ENCODE measurements at regions not wholly inside any gene's neighbourhood (a gene's known extent, or its start where the extent isn't known, plus 50 kb on each side); places are given as distances from the start of the nearest gene placed in this dataset.

- TF ChIP-seq CTCF (IDR thresholded peaks at IDR 0.05), result no peak
- TF ChIP-seq EP300 (IDR thresholded peaks at IDR 0.05), result no peak
- no peak for TF ChIP-seq POLR2A (IDR thresholded peaks at IDR 0.05)
Measured at GRCh38 chr3:144162042-144162441, 190.4 kb downstream of the DIPK2A start.

All from tibial nerve (tissue), 4 donors.